ENCODE measurements at regions not wholly inside any gene's neighbourhood (a gene's known extent, or its start where the extent isn't known, plus 50 kb on each side); places are given as distances from the start of the nearest gene placed in this dataset.

DNA sequence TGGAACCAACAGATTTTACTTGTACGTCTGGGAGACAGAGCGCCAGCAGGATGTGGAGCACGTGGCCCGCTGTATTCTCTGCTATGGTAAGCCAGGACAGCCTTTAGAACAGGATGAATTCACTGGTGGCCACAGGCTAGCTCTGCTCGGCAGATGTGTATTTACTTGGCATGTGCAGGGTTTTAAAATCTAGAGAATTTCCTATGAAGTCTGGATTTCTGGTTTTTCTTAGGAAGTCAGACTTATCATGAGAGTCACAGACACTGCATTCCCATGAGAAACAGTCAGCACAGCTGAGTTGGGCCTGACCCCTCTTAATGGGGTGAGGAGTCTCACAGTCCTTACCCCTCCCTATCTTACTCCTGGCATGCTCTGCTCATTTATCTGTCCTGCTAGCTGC, 84.6 kb upstream of the COL6A5 start:
- no peak for DNase-seq (ENCODE audit: low read depth)

DNA sequence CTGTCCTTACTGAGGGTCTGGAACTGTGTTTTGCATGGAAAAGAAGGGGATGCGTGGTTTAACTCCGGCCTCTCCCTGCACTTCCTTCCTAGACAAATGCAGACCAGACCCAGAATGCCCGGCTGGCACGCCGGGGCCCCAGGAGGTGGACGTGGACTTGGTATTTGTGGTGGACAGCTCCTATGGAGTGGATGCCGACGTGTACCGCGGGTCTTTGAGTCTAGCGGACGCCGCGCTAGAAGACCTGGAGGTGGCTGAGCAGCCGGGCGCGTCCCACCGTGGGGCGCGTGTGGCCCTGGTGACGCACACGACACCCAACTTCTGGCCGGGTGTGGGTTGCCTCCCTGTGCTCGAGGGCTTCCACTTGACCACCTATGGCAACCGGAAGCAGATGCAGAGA, 81.8 kb upstream of the COL6A5 start:
- DNase-seq (ENCODE audit: low read depth) = no peak

- no peak for DNase-seq (ENCODE audit: low read depth)
Measured at GRCh38 chr3:130266817-130267216, 78.7 kb upstream of the COL6A5 start.

GRCh38 chr3:130276203-130276803, 69.2 kb upstream of the COL6A5 start:
- peak; percentile 20 for DNase-seq (ENCODE audit: low read depth)

GRCh38 chr3:130288670-130289069, 56.8 kb upstream of the COL6A5 start:
- no peak for DNase-seq (ENCODE audit: low read depth)

DNA sequence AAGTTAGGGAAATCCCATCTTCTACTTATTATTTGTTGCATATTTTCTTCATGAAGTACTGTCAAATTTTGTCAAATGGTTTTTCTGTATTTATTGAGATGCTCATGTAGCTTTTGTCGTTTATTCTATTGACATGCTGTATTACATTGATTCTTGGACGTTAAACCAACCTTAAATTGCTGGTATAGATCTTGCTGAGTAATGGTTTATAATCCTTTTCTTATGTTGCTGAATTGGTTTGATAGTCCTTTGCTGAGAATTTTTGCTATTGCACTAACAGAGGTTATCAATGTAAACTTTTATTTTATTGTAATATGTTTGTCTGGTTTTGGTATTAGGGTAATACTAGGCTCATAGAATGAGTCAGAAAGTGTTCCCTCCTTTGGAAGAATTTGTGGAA, 54.3 kb upstream of the COL6A5 start:
- no peak for DNase-seq (ENCODE audit: low read depth)

DNA sequence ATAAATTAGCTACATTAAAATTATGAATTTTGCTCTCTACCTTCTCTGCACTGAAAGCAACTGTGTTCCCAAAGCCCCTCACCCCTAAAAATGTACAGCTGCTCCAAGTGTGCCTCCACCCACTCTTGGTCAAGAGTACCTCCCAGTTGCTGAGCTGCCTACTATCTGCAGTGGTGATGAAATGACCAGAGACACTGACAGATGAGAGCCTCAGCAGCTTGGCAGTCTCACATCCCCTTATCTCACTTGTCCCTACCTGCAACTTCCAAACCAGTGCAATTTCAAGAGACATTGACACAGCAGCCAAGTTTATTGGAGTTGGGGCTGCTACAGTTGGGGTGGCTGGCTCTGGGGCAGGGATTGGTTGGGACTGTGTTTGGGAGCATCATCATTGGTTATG, 52.2 kb upstream of the COL6A5 start:
- DNase-seq (ENCODE audit: low read depth) = no peak

All from GM04504 (cell line).